ENCODE measurements at regions not wholly inside any gene's neighbourhood (a gene's known extent, or its start where the extent isn't known, plus 50 kb on each side); places are given as distances from the start of the nearest gene placed in this dataset.

DNA sequence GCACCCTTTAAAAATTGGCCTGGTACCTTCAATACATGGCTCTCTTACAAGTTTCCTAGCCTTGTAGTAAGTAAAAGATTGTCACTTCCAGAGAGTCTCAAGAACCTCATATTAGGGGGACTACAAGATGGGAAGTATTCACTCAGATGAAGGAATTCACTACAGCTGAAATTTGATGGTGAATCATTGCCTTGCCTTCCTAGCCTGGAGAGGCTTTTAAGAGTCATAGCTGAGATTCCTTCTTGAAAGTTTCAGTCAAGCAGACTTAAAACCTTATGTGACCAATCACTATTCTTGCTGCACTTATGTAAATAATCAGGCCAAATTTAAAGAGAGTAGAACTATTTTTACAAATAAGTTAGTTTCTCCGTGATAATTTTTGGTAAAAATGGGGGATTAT is 451.6 kb downstream of the TRHDE start:
- no peak for DNase-seq (ENCODE audit: low read depth)
- TF ChIP-seq, protein P1, sequence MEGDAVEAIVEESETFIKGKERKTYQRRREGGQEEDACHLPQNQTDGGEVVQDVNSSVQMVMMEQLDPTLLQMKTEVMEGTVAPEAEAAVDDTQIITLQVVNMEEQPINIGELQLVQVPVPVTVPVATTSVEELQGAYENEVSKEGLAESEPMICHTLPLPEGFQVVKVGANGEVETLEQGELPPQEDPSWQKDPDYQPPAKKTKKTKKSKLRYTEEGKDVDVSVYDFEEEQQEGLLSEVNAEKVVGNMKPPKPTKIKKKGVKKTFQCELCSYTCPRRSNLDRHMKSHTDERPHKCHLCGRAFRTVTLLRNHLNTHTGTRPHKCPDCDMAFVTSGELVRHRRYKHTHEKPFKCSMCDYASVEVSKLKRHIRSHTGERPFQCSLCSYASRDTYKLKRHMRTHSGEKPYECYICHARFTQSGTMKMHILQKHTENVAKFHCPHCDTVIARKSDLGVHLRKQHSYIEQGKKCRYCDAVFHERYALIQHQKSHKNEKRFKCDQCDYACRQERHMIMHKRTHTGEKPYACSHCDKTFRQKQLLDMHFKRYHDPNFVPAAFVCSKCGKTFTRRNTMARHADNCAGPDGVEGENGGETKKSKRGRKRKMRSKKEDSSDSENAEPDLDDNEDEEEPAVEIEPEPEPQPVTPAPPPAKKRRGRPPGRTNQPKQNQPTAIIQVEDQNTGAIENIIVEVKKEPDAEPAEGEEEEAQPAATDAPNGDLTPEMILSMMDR (conservative IDR thresholded peaks at IDR 0.05; ENCODE audit: low read depth, low read length): no peak
- no peak overlapping the region for H3K4me3 ChIP-seq (ENCODE audit: low read depth, low read length)

DNA sequence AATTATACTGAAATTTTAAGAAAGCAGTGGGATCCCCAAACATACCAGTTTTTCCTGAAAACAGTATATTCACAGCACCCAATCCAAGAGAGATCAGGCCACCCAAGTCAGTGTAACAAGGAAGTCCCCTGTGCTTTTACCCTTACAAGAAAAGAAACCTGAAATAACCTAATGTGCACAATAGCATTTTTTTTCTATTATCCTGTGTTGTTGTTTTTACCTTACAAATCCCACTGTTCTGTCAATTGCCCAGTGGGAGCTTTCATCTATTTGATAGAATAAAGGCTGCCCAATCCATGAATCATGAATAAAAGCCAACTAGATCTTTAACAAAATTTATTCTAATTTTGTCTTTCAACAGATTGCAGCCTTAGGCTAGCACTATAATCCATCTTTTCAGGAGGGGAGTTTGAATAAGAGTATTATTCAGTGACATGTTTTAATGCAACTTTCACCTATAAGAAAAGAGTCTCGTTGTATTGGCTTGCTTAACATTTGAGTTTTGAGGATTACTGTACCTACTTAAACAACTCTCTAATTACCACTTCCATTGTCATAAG is 457.4 kb downstream of the TRHDE start:
- DNase-seq (ENCODE audit: low read depth): no peak
- TF ChIP-seq, protein P1 (conservative IDR thresholded peaks at IDR 0.05; ENCODE audit: low read depth, low read length): no peak
- H3K4me3 ChIP-seq (ENCODE audit: low read depth, low read length): no peak overlapping the region

DNA sequence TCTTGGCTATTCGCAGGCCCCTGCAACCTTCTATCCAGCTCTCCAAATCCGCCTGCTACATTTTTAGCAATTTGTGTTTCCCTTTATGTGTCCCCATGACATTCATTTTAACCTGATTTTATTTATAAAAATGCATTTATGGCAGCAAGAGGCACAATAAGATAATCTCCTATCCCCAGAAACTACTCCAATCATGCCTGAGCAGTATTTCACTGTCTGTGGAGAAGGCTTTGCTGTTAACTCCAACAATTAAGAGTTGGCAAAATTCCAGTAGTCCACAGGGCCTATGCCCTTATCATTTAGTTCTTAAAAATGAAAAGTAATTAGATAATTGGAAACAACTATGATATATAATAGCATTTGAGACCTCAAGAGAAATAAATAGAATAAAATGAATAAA is 462.4 kb downstream of the TRHDE start:
- no peak for DNase-seq (ENCODE audit: low read depth)
- no peak overlapping the region for H3K4me3 ChIP-seq (ENCODE audit: low read depth, low read length)
- TF ChIP-seq, protein P1 (conservative IDR thresholded peaks at IDR 0.05; ENCODE audit: low read depth, low read length): no peak

DNA sequence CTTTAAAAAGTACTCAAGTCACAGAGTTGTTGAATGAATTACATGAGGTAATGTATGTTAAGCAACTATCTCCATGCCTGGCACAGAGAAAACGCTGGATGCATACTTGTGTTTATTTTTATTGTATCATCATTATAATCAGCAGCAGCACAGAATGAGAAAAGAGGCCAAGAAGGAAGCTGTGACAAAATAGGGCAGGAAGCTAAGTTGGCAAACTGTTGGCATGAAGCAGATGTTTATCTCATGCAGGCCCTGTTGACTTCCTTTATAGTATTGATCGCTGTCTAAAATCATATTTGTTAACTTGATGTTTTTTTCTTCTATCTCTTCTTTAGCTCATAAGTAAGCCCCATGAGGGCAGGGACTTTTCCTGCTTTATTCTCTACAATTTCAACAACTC is 466.6 kb downstream of the TRHDE start:
- TF ChIP-seq, protein P1 (conservative IDR thresholded peaks at IDR 0.05; ENCODE audit: low read depth, low read length): no peak
- no peak for DNase-seq (ENCODE audit: low read depth)
- H3K4me3 ChIP-seq (ENCODE audit: low read depth, low read length): no peak overlapping the region

DNA sequence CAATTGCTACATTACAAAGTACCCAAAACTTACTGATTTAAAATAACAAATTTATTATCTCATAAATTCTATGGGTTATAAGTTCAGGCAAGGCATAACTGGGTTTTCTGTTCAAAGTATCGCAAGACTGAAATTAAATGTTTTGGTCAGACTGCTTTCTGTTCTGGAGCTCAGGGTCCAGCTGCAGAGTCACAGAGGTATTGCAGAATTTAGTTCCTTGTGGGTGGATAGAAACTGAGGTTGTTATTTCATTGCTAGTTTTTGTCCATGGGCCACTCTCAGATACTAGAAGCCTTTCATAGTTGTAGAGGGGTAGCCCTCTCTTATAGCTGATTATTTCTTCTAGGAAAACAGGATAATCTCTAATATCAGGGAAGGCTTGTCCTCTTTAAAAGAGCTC is 467.9 kb downstream of the TRHDE start:
- TF ChIP-seq, protein P1 (conservative IDR thresholded peaks at IDR 0.05; ENCODE audit: low read depth, low read length): no peak
- H3K4me3 ChIP-seq (ENCODE audit: low read depth, low read length): no peak overlapping the region
- DNase-seq (ENCODE audit: low read depth): no peak

DNA sequence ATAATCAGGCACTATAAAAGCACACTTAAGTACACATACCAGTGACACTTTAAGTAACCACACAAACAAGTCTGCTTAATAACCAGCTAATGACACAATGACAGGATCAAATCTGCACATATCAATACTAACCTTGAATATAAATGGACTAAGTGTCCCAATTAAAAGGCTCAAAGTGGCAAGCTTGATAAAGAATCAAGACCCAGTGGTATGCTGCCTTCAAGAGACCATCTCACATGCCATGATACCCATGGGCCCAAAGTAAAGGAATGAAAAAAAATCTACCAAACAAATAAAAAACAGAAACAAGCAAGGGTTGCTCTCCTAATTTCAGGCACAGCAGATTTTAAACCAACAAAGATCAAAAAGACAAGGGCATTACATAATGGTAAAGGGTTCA is 470.4 kb downstream of the TRHDE start:
- TF ChIP-seq, protein P1 (conservative IDR thresholded peaks at IDR 0.05; ENCODE audit: low read depth, low read length): no peak
- DNase-seq (ENCODE audit: low read depth): no peak
- no peak overlapping the region for H3K4me3 ChIP-seq (ENCODE audit: low read depth, low read length)

DNA sequence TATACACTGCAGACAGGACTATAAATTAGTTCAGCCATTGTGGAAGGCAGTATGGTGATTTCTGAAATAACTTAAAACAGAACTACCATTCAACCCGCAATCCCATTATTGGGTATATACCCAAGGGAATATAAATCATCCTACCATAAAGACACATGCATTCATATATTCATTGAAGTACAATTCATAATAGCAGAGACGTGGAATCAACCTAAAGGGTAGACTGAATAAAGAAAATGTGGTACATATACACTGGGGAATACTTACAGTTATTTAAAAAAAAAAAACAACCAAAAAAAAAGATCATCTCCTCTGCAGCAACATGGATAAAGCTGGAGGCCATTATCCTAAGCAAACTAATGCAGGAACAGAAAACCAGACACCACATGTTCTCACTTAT is 473.9 kb downstream of the TRHDE start:
- TF ChIP-seq, protein P1 (conservative IDR thresholded peaks at IDR 0.05; ENCODE audit: low read depth, low read length): no peak
- no peak for DNase-seq (ENCODE audit: low read depth)
- H3K4me3 ChIP-seq (ENCODE audit: low read depth, low read length): no peak overlapping the region
